Neutrophil (primary cell): ENCODE measurements at regions not wholly inside any gene's neighbourhood (a gene's known extent, or its start where the extent isn't known, plus 50 kb on each side); places are given as distances from the start of the nearest gene placed in this dataset.

ENCODE experiments used
- H3K27ac ChIP-seq: fragments of 200-600 bp; sonication (generic); 2 replicates; pipeline ENCODE4 v1.5.1; 2016; ENCODE audit warnings: mild to moderate bottlenecking, moderate library complexity
- H3K27me3 ChIP-seq: fragments of 200-600 bp; sonication (generic); 2 replicates; pipeline ENCODE4 v1.6.0; 2016; ENCODE audit warnings: mild to moderate bottlenecking
- H3K36me3 ChIP-seq: fragments of 200-600 bp; sonication (generic); 2 replicates; pipeline ENCODE4 v1.5.1; 2017
- H3K4me1 ChIP-seq, 2 experiments: fragments of 200-600 bp in 1 of 2; sonication (generic) in 1 of 2; 1 replicate in 1 of 2; 2 replicates in 1 of 2; pipeline versions ENCODE4 v1.5.1 to v1.6.1; 2013 to 2016; ENCODE audit warnings: low read depth in 1 of 2, low read length in 1 of 2, mild to moderate bottlenecking in 1 of 2, moderate library complexity in 1 of 2; ENCODE audit not compliant: control insufficient read depth in 1 of 2, insufficient read depth in 1 of 2
- H3K4me3 ChIP-seq, 2 experiments: fragments of 200-600 bp in 1 of 2; sonication (generic) in 1 of 2; 1 replicate in 1 of 2; 2 replicates in 1 of 2; pipeline ENCODE4 v1.5.1; 2013 to 2016; ENCODE audit warnings: low read depth in 1 of 2, low read length in 1 of 2, mild to moderate bottlenecking in 1 of 2, moderate library complexity in 1 of 2
- H3K9me3 ChIP-seq: fragments of 200-600 bp; sonication (generic); 2 replicates; pipeline ENCODE4 v1.5.1; 2016
- CTCF ChIP-seq: fragments of 200-600 bp; sonication (generic); IDR thresholded peaks from 2 replicates; pipeline ENCODE4 v1.5.1; 2016; ENCODE audit warnings: antibody characterized with exemption

GRCh38 chr1:98253145-98253544 lies 332.3 kb upstream of the DPYD start:
- no peaks in the 10 kb centered on the region for H3K27me3 ChIP-seq
- no peak overlapping the region for H3K27ac ChIP-seq
- H3K36me3 ChIP-seq, result no peaks in the 10 kb centered on the region
- TF ChIP-seq CTCF, result no peak
- no peaks in the 10 kb centered on the region for H3K9me3 ChIP-seq
- no peaks in the 10 kb centered on the region for H3K4me1 ChIP-seq
- no peak overlapping the region for H3K4me3 ChIP-seq

- no peak overlapping the region for H3K4me3 ChIP-seq
- no peaks in the 10 kb centered on the region for H3K9me3 ChIP-seq
- TF ChIP-seq CTCF, result no peak
- no peak overlapping the region for H3K27ac ChIP-seq
- H3K27me3 ChIP-seq, result no peaks in the 10 kb centered on the region
- no peaks in the 10 kb centered on the region for H3K4me1 ChIP-seq
- H3K36me3 ChIP-seq, result no peaks in the 10 kb centered on the region
Measured at GRCh38 chr1:98251497-98251896, 330.7 kb upstream of the DPYD start.

- TF ChIP-seq CTCF, result no peak
- no peak overlapping the region for H3K27ac ChIP-seq
- H3K9me3 ChIP-seq, result peaks cover 4% of the 10 kb centered on the region
- no peaks in the 10 kb centered on the region for H3K4me1 ChIP-seq
- H3K27me3 ChIP-seq, result no peaks in the 10 kb centered on the region
- no peak overlapping the region for H3K4me3 ChIP-seq
- no peaks in the 10 kb centered on the region for H3K36me3 ChIP-seq
Measured at GRCh38 chr1:98232678-98233077, 311.8 kb upstream of the DPYD start.

- no peaks in the 10 kb centered on the region for H3K36me3 ChIP-seq
- TF ChIP-seq CTCF, result no peak
- no peak overlapping the region for H3K27ac ChIP-seq
- H3K4me1 ChIP-seq, result no peaks in the 10 kb centered on the region
- H3K9me3 ChIP-seq, result no peaks in the 10 kb centered on the region
- no peak overlapping the region for H3K4me3 ChIP-seq
- H3K27me3 ChIP-seq, result no peaks in the 10 kb centered on the region
Measured at GRCh38 chr1:98222706-98223105, 301.9 kb upstream of the DPYD start.

GRCh38 chr1:98221923-98222322 lies 301.1 kb upstream of the DPYD start:
- no peaks in the 10 kb centered on the region for H3K36me3 ChIP-seq
- no peak for TF ChIP-seq CTCF
- no peak overlapping the region for H3K4me3 ChIP-seq
- H3K27ac ChIP-seq, result no peak overlapping the region
- no peaks in the 10 kb centered on the region for H3K9me3 ChIP-seq
- H3K4me1 ChIP-seq, result no peaks in the 10 kb centered on the region
- H3K27me3 ChIP-seq, result no peaks in the 10 kb centered on the region

GRCh38 chr1:98217601-98218000 lies 296.8 kb upstream of the DPYD start:
- Histone ChIP-seq H3K9me3 (no peaks in the 10 kb centered on the region), H3K4me1 (no peaks in the 10 kb centered on the region), H3K27ac (no peak overlapping the region), H3K36me3 (no peaks in the 10 kb centered on the region), H3K27me3 (no peaks in the 10 kb centered on the region), H3K4me3 (no peak overlapping the region)
- no peak for TF ChIP-seq CTCF
